ENCODE measurements at regions not wholly inside any gene's neighbourhood (a gene's known extent, or its start where the extent isn't known, plus 50 kb on each side); places are given as distances from the start of the nearest gene placed in this dataset.

DNA sequence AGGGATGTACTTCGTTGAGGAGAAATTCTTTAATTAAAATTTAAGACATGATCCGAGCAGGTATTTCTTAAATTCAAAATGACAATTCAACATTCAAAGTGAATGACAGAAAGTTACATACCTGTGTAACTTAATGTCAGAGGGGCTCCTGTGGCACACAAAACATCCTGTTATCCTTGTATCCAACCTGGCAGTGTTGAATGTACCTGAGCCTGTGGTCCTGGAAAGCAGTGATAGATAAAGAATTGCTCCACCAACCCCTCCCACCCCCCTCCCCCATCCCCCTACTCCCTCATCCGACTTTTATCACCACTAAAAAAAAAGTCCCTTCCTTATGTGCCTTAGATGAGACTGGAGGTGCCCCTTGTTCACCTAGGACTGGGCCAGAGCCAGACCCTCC, 119.4 kb upstream of the ADCY1 start:
- DNase-seq (ENCODE audit: low read depth in 2 of 2) = no peak

DNA sequence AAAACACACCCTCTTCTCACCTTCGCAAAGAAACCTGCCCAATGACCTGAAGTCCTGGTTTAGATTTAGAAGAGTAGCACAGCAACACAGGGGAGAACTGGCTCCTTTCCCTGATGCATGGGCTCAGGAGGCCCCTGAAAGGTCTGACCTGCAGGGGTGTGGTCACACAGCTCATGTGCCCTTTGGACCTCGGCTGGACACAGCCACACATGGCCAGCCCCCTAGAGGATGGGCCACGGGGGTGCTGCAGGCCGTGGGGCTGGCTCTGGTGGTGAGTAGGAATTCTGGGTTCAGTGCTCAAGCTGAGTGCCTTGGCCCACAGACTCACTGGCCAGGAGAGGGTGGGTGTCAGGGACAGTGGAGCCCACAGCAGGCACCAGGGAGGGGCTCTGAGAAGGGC, 118.5 kb upstream of the ADCY1 start:
- no peak for DNase-seq (ENCODE audit: low read depth in 2 of 2)

DNA sequence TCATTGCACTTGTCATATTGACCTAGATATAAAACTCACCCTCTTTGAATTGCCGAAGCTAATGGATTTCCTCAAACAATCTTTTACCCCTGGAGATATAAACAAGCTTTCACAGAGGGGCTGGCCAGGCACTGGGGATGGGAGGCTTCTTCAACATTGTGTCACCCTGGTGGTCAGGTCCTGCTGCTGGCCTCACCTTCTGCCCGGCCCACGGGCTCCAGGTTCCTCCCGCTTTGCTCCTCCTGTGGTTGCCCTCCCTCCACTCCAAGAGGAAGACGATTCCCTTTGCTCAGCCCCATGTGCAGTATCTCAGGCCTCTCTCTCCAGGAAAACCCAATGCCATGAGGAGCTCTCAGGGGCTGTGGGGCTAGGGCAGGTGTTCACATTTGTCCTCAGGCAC, 118.1 kb upstream of the ADCY1 start:
- DNase-seq (ENCODE audit: low read depth in 2 of 2) = no peak

DNA sequence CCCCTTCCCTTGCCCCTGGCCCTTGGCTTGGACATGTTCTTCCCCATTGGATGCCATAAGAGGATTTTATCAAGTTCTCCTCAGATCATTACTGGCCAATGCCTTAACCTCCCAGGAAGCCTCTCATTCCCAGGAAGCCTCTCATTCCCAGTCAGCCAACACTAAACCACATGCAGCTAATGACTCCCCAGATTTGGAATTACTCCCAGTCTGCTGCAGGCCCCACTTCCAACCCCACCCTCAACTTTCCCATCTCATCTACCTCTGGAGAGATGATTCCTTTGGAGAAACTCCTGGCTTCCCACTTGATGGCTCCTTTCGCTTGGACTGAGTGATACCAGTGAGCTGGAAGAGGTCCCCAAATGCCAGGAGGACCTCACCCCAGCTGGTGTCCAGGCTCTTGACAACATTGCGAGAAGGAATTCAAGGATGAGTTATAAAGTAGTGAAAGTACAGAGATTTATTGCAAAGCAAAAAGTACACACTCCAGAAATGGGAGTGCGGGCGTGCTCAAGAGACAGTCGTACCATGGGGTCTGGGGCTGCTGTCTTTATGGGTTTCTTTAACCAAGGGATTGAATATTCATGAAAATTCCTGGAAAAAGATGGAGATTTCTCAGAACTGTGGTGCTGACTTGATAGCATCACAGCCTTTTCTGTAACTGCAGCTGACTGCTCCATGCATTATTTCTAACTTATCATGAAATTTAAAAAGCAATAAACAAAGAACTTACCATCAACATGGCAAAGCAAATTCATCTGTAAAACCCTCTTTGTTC, 117.2 kb upstream of the ADCY1 start:
- DNase-seq (ENCODE audit: low read depth in 2 of 2) = no peak

DNA sequence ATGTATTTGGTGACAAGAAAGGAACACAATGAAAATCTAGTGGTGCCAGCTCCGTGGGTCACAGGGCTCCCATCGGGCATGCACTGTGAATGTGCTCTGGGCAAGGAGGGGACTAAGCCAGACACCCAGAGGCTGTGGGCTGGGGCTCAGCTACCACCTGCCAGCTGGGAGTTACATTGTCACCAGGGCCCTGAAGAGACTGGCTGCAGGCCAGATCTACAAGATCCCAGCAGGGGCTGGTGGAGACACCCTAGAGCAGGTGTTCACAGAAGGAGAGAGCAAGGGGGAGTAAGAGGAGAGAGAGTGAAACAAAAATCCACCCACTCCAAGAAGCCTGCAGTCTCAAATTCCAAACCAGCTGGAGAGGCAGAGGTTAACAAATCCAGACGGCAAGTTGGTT, 116.6 kb upstream of the ADCY1 start:
- no peak for DNase-seq (ENCODE audit: low read depth in 2 of 2)

DNA sequence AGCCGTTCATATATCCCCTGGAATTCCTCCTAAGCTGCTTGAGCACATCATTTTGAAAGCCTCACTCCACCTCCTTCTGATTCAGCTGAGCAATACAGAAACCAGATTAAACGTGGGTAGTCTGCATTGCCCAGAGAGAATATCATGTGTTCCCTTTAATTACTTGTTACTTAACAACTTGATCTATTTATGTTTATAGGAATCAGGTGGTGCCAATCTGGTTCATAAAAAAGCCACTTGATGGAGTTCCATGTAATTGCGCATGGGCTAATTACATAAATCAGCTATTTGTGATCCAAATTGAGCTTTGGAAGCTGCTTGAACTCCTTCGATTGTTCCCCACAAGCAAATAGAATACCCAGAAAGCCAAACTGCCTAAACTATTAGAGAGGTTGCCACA, 114.7 kb upstream of the ADCY1 start:
- DNase-seq (ENCODE audit: low read depth in 2 of 2) = no peak

DNA sequence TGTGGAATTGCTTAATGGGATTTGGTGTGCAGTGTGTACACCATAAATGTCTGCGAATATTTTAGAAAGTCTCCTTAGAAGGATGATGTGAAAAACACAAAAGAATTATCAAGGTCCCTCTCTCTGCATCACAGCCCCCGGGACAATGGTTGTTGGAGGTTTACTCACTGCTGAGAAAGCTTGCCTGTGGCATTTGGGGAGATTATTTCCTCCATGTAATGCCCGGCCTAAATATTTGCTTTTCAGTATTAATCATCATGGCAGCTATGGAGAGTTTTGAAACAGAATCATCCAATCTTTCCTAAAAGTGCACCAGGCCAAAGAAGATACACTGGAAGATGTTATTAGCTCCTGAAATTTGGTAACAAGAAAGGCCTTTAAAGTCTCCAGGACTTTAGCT, 113.8 kb upstream of the ADCY1 start:
- DNase-seq (ENCODE audit: low read depth in 2 of 2) = no peak

DNA sequence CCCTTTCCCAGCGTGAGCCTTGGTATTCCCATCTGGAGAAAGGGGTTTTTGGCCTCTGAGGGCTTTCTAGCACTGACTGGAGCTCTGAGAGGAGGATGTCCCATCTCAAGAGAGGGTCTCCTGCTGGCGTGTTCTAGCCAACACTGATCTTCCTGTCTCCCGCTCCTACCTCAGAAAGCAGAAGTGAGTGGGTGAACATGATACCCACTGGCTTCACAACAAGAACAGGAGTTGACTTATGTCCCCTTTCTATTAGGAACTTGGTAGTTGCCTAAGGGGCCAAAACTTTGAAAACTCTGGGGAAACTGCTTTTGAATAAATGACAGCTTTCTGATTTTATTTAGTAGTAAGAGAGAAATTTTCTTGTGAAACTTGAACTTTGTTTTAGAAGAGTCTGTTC, 113.1 kb upstream of the ADCY1 start:
- DNase-seq (ENCODE audit: low read depth in 2 of 2) = no peak

DNA sequence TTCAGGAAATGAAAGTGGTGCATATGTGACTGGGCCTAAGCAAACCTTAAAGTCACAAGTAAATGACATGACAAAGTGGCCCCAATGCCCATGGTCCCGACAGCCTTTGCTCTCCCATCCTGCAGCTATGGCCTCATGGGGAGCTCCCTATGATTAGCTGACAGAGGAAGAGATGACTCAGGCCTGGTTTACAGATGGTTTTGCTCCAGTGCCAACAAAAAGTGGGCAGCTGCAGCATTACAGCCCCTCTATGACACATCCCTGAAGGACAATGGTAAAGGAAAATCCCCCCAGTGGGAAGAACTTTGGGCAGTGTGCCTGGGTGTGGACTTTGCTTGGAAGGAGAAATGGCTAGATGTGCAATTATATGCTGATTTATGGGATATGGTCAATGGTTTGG, 105.1 kb upstream of the ADCY1 start:
- no peak for DNase-seq (ENCODE audit: low read depth in 2 of 2)

DNA sequence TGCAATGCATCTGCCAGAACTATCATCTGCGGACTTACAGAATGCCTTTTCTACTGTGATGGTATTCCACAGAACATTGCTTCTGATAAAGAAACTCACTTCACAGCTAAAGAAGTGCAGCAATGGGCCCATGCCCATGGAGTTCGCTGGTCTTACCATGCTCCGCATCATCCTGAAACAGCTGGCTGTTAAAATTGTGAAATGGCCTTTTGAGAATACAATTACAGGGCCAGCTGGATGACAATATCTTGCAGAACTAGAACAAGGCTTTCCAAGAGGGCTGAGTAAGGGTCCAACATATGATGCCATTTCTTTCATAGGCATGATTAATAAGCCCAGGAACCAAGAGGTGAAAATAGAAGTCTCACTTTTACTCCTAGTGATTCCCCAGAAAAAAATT, 104.1 kb upstream of the ADCY1 start:
- DNase-seq (ENCODE audit: low read depth in 2 of 2) = no peak

DNA sequence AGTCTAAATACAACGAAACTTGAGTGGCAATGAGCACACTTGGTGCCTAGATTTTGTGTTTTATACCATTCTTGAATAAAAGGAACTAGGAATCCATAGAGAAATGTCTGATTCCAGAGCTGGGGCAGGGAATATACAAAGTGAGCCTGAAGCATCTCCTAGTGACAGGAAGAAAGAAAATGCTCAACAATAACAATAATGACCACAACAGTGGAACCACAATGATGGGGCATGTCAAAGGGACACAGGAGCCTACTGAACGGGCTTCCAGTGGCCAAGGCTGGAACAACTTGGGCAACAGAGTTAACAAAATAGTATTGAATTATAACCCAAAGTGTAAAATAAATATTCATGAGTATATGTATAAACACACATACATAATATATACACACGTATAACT, 94.4 kb upstream of the ADCY1 start:
- DNase-seq (ENCODE audit: low read depth in 2 of 2) = no peak

DNA sequence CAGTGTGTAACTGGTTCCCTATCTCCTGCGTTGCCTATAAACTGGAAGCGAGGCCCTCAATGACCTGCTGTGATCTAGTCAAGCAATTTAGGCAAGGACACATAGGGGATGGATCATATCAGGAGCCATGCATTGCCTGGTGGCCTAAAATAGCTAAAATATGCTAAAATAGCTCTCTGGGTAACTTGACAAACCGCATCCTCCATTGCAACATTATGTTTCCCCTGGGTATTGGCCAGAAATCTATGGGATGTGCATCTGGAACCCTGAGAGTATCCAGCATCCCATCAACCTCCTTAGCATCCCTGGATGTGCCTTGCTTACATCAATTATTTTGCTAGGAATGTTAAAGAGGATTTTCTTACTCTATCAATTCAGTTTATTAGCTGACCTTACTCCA, 91.7 kb upstream of the ADCY1 start:
- DNase-seq (ENCODE audit: low read depth in 2 of 2) = no peak

DNA sequence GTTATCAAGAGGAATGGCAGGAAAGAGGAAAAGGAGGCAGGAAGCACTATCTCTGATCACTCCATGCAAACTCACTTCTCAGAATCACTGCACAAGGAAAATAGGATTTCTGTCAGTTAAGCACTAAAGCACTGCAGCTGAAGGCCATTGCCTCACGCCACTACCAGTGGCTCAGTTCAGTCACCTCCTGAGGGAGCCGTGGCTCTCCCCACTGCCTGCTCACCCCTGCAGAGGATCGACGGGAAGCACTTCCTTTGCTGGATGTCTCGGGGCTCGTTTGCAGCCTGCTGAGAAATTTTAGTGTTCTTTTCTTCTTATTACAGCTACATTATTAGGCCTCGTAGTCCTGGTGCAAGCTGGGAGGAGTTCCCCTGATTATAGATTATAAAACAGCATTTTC, 90.1 kb upstream of the ADCY1 start:
- no peak for DNase-seq (ENCODE audit: low read depth in 2 of 2)

DNA sequence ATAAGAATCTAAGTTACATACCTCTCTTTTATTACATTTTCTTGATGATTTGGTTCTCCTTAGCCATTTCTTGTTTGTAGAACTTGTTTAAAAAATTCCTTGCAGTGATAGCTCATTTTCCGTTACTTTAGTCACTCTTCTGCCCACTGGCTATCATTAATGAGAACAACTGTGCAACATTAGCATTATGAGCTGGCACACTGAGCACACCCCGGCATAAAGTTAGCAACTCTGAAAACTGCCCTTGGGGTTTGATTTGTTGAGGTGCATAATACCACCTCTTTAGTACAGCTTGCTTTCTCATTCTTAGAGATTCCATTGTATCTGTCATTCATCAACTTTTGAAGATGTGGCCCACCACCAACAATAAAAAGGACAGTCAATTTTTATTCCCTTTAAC, 87.6 kb upstream of the ADCY1 start:
- DNase-seq (ENCODE audit: low read depth in 2 of 2) = no peak

DNA sequence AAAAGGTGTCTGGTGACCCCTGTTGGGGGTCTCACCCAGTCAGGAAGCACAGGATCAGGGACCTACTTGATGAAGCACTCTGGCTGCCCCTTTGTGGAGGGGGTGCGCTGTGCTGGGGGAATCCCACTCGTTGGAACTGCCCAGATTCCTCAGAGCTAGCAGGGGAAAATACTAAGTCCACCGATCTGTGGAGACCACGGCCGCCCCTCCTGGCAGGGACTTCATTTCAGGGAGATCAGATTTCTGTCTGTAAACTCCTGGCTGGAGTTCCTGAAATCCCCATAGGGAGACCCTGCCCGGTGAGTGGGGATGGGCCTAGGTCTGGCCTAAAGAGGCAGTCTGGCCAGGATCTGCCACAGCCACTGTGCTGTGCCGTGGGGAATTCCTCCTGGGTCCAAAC, 79.3 kb upstream of the ADCY1 start:
- DNase-seq (ENCODE audit: low read depth in 2 of 2) = no peak

DNA sequence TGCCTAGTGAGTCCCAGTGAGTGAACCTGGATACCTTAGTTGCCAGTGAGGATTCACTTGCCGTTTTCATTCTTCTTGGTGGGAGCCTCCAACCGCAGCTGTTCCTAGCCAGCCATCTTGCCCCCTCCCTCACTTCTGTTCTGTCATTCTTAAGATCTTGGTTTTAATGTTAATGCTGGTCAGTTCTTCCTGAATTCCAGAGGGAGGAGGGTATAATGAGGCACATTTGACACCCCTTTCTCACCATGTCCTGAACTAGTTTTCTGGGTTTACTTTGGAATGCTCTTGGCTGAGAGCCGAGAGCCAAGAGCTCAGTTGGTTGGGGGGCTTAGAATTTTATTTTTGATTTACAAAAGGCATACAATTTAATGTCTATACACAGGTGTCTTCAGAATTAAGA, 78.5 kb upstream of the ADCY1 start:
- no peak for DNase-seq (ENCODE audit: low read depth in 2 of 2)

DNA sequence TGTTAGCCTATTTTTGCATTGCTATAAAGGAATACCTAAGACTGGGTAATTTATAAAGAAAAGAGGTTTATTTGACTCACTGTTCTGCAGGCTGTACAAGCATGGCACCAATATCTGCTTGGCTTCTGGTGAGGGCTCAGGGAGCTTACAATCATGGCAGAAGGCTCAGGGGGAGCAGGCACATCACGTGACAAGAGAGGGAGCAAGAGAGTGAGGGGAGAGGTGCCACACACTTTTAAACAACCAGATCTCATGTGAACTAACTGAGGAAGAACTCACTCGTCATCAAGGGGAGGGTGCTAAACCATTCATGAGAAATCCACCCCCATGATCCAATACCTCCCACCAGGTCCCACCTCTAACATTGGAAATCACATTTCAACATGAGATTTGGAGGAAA, 73.9 kb upstream of the ADCY1 start:
- no peak for DNase-seq (ENCODE audit: low read depth in 2 of 2)

DNA sequence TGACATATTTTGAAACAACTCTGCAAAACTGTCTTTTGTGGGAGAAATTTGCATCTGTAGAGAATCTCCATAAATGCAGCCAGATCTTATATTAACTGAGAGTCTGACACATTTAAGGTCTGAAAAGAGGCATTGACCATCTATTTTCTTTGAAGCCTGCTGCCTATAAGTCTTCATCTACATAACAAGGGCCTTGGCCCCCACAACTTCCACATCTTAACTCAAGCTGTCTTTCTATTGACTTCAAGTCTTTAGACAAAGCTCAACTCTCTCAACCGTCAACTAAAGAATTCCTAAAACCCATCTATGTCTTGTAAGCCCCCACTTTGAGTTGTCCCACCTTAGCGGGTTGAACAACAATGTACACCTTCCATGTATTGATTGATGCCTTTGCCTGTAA, 72.4 kb upstream of the ADCY1 start:
- DNase-seq (ENCODE audit: low read depth in 2 of 2) = no peak

DNA sequence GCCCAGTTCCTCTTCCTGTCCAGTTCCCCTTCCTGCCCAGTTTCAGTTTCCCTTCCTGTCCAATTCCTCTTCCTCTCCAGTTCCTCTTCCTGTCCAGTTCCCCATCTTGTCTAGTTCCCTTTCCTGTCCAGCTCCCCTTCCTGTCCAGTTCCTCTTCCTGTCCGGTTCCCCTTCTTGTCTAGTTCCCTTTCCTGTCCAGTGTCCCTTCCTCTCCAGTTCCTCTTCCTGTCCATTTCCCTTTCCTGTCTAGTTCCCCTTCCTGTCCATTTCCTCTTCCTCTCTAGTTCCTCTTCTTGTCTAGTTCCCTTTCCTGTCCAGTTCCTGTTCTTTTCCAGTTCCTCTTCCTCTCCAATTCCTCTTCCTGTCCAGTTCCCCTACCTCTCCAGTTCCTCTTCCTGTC, 68.1 kb upstream of the ADCY1 start:
- DNase-seq (ENCODE audit: low read depth in 2 of 2) = no peak

DNA sequence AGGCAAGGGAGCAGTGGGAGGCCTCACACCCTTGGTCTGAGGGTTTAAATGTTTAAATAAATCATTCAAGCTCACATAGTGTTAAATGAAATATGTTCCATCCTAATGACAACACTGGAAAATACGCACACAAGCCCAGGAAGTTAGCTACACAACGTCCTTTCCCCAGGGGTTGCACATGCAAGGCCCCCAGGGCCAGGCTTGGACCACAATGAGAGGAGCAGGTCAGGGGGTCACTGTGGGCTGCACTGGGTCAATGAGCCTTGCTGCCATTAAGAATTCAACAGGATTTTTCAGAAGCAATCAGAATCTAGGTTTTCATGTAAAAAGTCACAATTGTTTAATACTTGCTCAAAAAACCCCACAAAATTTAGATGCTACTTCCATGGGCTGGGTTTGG, 64.9 kb upstream of the ADCY1 start:
- DNase-seq (ENCODE audit: low read depth in 2 of 2) = no peak

DNA sequence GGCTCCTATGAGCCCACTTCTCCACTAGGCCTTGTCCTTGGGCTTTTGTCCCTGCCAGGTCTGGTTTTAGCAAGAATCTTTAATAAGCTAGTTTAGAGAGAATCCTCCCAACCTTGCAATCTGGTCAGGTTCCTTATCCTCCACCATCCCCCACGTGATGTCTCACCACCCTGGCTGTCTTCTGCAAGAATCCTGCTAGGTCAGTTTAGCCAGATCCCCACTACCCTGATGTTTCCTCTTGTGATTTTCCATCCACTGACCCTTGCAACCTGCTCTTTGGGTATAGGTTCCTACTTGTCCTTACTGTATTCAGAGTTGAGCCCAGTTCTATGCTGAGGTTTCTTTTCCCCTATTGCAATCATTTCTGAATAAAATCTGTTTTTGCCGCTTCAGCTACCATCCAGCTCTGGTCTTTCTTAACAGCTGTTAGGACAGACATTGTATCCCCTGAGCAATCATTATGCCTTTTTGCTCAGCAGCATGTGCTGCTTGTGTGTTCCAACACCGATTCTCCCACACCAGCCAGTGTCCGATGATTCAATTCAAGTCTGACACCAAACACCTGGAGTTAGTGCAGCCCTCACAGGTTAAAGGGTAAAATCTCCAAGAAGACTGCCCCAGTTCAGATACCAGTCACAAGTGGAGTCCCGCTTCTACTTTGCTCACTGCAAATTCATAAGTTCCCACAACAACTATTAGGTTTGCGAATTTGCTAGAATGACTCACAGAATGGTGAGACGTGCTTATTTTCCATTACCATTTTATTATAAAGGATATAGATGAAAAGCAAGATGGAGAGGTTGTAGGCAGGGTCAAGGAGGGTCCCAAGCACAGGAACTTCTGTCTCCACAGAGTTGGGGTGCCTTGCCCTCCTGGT, 62.2 kb upstream of the ADCY1 start:
- no peak for DNase-seq (ENCODE audit: low read depth in 2 of 2)

DNA sequence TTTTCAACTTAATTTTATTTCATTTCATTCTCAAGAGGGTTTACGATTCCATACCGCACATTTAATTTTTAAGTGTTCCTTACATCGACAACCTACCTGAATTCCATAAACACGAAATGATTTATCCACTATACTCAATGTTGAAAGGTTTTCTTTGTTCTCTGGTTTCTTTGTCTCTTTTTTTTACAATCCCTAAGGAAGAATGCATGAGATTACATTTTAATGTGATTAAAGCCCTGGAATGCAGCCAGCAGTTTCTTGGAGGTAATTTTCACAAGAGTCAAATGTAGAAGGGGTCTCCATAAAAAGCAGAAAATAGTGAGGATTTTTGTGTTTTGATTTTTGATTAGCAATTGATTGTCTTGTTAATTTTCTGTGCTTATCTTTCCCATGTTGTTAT, 59.2 kb upstream of the ADCY1 start:
- no peak for DNase-seq (ENCODE audit: low read depth in 2 of 2)

DNA sequence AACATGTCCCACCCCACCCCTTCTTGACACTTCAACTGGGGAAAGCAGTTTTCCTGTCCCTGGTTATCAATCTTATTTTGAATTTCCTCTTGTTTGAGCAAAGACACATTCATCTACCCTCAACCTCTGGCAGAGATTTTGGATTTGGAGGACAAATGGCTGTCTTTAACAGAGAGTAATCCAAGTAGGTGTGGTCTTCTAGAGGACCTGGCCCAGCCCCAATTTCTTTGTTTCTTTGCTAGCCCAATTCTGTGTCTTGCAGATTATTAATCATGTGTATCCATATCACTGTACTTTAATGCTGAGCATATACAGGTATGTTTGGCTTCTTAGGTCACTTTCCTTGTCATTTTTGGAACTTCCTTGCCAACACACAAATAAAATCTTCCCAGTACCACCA, 58.8 kb upstream of the ADCY1 start:
- DNase-seq (ENCODE audit: low read depth in 2 of 2) = no peak
